BE2C (cell line): ENCODE measurements at regions not wholly inside any gene's neighbourhood (a gene's known extent, or its start where the extent isn't known, plus 50 kb on each side); places are given as distances from the start of the nearest gene placed in this dataset.

ENCODE experiments used
- DNase-seq: peaks from one replicate; pipeline ENCODE4 v3.0.0-alpha.2; 2020
- H3K27me3 ChIP-seq: fragments of 250-450 bp; sonication (Bioruptor Pico); 2 replicates; pipeline ENCODE4 v1.5.1; 2020; ENCODE audit warnings: mild to moderate bottlenecking
- H3K36me3 ChIP-seq: fragments of 250-450 bp; sonication (Bioruptor Pico); 2 replicates; pipeline ENCODE4 v1.5.1; 2020; ENCODE audit warnings: mild to moderate bottlenecking
- H3K4me1 ChIP-seq: fragments of 250-450 bp; sonication (Bioruptor Pico); 2 replicates; pipeline ENCODE4 v1.5.1; 2020
- H3K4me3 ChIP-seq: 2 replicates; pipeline ENCODE4 v1.5.1; 2011; ENCODE audit warnings: low read depth, low read length
- H3K9me3 ChIP-seq: fragments of 250-450 bp; sonication (Bioruptor Pico); 2 replicates; pipeline ENCODE4 v1.5.1; 2020
- TF ChIP-seq, protein P1 (sequence below): IDR thresholded peaks from 2 replicates; pipeline ENCODE4 v1.5.1; 2012; ENCODE audit warnings: mild to moderate bottlenecking, low read depth, low read length

DNA sequence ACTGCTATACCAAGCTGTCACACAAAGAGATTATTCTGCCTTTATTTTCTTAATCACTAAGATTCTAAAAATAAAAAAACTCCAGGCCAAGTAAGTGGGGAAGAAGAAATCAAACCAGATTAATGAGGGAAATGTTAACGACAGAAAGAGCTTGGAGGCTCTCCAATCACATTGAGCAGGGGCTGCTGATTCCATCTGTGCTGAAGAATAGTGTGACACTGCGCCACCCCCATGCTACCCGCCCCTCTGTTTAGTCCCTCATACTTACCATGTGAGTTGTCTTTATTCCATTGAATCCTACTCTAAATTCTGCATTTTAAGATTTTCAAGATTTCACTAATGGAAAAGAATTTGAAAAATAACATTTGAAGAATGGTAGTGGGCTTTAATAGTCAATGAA lies 998.0 kb upstream of the CDH2 start:
- Histone ChIP-seq H3K4me3 (no peak overlapping the region), H3K9me3 (no peaks in the 10 kb centered on the region), H3K27me3 (no peaks in the 10 kb centered on the region), H3K36me3 (no peaks in the 10 kb centered on the region), H3K4me1 (no peaks in the 10 kb centered on the region)
- TF ChIP-seq, protein P1, sequence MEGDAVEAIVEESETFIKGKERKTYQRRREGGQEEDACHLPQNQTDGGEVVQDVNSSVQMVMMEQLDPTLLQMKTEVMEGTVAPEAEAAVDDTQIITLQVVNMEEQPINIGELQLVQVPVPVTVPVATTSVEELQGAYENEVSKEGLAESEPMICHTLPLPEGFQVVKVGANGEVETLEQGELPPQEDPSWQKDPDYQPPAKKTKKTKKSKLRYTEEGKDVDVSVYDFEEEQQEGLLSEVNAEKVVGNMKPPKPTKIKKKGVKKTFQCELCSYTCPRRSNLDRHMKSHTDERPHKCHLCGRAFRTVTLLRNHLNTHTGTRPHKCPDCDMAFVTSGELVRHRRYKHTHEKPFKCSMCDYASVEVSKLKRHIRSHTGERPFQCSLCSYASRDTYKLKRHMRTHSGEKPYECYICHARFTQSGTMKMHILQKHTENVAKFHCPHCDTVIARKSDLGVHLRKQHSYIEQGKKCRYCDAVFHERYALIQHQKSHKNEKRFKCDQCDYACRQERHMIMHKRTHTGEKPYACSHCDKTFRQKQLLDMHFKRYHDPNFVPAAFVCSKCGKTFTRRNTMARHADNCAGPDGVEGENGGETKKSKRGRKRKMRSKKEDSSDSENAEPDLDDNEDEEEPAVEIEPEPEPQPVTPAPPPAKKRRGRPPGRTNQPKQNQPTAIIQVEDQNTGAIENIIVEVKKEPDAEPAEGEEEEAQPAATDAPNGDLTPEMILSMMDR, result no peak
- DNase-seq, result no peak

DNA sequence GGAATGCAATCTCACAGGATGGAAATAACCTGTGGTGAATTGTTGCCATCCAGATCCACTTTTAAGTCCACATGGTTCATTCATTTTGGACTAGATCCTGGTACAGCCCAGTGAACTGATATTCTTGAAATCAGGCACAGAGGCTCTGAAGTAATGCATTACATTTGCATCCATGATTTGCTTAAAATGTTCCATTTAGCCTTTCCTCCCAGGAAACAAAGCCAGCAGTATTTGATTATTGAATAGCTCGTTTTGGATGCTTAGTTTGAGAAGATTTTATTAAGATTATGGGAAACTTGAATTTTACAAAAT lies 995.8 kb upstream of the CDH2 start:
- Histone ChIP-seq H3K9me3 (no peaks in the 10 kb centered on the region), H3K4me3 (no peak overlapping the region), H3K4me1 (no peaks in the 10 kb centered on the region), H3K36me3 (no peaks in the 10 kb centered on the region), H3K27me3 (no peaks in the 10 kb centered on the region)
- TF ChIP-seq, protein P1, result no peak
- DNase-seq, result no peak

DNA sequence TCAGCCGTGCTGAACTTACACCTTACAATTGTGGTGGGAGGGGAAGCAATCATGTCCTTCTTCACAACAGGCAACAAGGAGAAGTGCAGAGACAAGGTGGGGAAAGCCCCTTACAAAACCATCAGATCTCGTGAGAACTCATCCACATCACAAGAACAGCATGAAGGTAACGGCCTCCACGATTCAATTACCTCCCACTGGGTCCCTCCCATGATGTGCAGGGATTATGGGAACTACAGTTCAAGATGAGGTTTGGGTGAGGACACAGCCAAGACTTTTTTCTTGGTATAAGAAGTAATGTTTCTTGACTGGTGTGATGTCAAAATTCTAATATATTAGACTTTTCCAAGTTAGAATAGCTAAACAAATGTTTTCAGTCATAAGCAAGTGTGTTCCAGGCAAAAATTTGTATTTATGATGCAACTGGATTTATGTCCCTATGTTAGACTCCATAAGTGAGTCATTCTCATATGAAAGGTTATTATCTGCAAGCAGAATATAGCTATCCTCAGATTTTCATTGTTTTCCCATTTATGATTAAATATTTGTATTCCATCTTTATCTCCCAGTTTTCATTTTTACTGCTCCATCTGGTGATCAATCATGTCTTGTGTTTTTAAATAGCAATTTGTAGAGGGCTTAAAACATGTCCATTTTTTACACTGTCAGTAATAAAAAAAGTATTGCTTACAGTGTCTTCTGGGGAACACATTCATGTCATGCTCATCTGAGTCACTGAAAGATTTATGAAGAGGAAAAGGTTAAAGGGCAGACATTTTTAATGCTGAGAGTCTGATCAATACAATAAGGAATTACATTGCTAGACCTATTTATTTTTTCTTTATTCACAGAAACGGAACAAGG lies 995.2 kb upstream of the CDH2 start:
- DNase-seq, result no peak
- TF ChIP-seq, protein P1, result no peak
- H3K36me3 ChIP-seq, result no peaks in the 10 kb centered on the region
- H3K9me3 ChIP-seq, result no peaks in the 10 kb centered on the region
- no peak overlapping the region for H3K4me3 ChIP-seq
- H3K4me1 ChIP-seq, result no peaks in the 10 kb centered on the region
- no peaks in the 10 kb centered on the region for H3K27me3 ChIP-seq

DNA sequence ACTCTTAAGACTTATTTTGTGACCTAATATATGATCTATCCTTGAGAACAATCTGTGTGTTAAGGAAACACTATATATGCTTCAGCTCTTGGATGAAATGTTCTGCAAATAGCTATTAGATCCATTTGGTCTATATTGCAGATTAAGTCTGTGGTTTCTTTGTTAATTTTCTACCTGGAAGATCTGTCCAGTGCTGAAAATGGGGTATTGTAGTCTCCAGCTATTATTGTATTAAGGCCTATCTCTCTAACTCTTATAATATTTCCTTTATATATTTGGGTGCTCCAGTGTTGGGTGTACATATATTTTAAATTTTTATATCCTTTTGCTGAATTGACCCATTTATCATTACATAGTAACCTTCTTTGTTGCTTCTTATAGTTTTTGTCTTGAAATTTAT lies 992.7 kb upstream of the CDH2 start:
- no peak for DNase-seq
- Histone ChIP-seq H3K27me3 (no peaks in the 10 kb centered on the region), H3K4me3 (no peak overlapping the region), H3K4me1 (no peaks in the 10 kb centered on the region), H3K36me3 (no peaks in the 10 kb centered on the region), H3K9me3 (no peaks in the 10 kb centered on the region)
- TF ChIP-seq, protein P1, result no peak

DNA sequence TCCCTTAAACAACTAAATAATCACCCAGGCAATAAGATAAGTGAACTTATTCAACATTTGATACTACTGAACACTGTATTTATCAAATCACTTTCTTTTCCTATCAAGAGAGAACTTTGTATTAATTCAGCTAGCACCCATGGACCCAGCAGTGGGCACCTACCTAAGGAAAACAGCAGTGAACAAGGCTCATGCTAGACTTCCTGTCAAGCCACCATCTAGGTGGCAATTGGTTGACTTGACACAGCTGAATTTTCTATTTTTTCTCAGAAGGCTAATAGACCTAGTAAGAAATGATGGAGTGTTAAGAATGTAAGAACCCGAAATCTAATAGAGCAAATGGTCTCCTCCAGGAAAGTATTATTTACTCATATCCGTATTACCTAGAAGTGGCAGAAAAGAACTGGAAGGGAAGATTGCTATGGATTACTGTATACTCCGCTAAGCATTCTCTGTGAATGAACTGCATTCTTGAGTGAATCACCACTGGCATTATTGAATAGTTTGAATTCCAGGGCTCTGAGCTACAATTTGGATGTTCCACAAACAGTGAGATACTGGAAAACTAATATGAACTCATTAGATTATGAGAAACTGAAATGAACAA lies 988.2 kb upstream of the CDH2 start:
- DNase-seq, result no peak
- no peak overlapping the region for H3K4me3 ChIP-seq

More for the DNA sequence above, 988.2 kb upstream of the CDH2 start:
- TF ChIP-seq, protein P1, result no peak
- Histone ChIP-seq H3K4me1 (no peaks in the 10 kb centered on the region), H3K36me3 (no peaks in the 10 kb centered on the region), H3K9me3 (no peaks in the 10 kb centered on the region), H3K27me3 (no peaks in the 10 kb centered on the region)
